H1 (cell line): ENCODE measurements at regions not wholly inside any gene's neighbourhood (a gene's known extent, or its start where the extent isn't known, plus 50 kb on each side); places are given as distances from the start of the nearest gene placed in this dataset.
A peak's percentile ranks its signal among the peaks of the same experiment; 100 is the strongest.

Experiments used
- CTCF ChIA-PET: fragments of 300-600 bp; sonication (Branson Sonifier 250); formaldehyde crosslinking; loops from one replicate; lab custom pipeline; 2021; ENCODE audit not compliant: partially characterized antibody; lab: Charles Lee
- POLR2A ChIA-PET: fragments of 300-600 bp; sonication (Branson Sonifier 250); formaldehyde crosslinking; loops from one replicate; lab custom pipeline; 2021; ENCODE audit warnings: inconsistent platforms; ENCODE audit not compliant: partially characterized antibody; lab: Charles Lee
- DNase-seq, 2 experiments: peaks; one replicate each; pipeline versions ENCODE4 v3.0.0 to v3.0.0-alpha.2; 2010 to 2022; ENCODE audit warnings: low spot score in 2 of 2, low read depth in 1 of 2, mixed read lengths in 1 of 2
- FAIRE-seq: peaks from 2 replicates; lab custom pipeline; 2011; peaks lifted over from hg19 to GRCh38; lab: Jason Lieb, UNC
- H2AFZ ChIP-seq: 2 replicates; pipeline ENCODE4 v1.8.1; 2012; ENCODE audit warnings: low read length, inconsistent platforms
- H2AK5ac ChIP-seq: 2 replicates; pipeline ENCODE4 v1.6.1; 2013; ENCODE audit warnings: low read depth, low read length
- H2BK120ac ChIP-seq: replicated peaks from 2 replicates; pipeline ENCODE3; 2013; ENCODE audit warnings: low read depth, low read length, inconsistent platforms
- H2BK12ac ChIP-seq: 2 replicates; pipeline ENCODE4 v1.6.1; 2013; ENCODE audit warnings: low read depth, low read length
- H2BK15ac ChIP-seq: 2 replicates; pipeline ENCODE4 v1.6.1; 2013; ENCODE audit warnings: low read length
- H2BK20ac ChIP-seq: 2 replicates; pipeline ENCODE4 v1.6.1; 2013; ENCODE audit warnings: low read length
- H2BK5ac ChIP-seq: 2 replicates; pipeline ENCODE4 v1.6.1; 2013; ENCODE audit warnings: low read depth, low read length
- H3K14ac ChIP-seq: 2 replicates; pipeline ENCODE4 v1.6.1; 2013; ENCODE audit warnings: inconsistent platforms; ENCODE audit not compliant: insufficient read length
- H3K18ac ChIP-seq: 2 replicates; pipeline ENCODE4 v1.6.1; 2013; ENCODE audit warnings: low read length; ENCODE audit errors: extremely low read depth
- H3K23ac ChIP-seq: 2 replicates; pipeline ENCODE4 v1.6.1; 2013; ENCODE audit warnings: inconsistent platforms; ENCODE audit not compliant: insufficient read length
- H3K23me2 ChIP-seq: 2 replicates; pipeline ENCODE4 v1.6.1; 2013; ENCODE audit warnings: low read depth, low read length
- H3K27ac ChIP-seq: 2 replicates; pipeline ENCODE4 v1.6.1; 2011; ENCODE audit warnings: low read depth, low read length, inconsistent platforms
- H3K27me3 ChIP-seq, 4 experiments: replicated peaks in 1 of 4; 1 replicate in 1 of 4; 2 replicates in 3 of 4; pipeline versions ENCODE4 v1.6.1 to v1.8.1; 2011 to 2013; ENCODE audit warnings: low read length in 3 of 4, mild to moderate bottlenecking in 3 of 4, inconsistent platforms in 2 of 4, mixed read lengths in 2 of 4, moderate library complexity in 1 of 4; ENCODE audit not compliant: control insufficient read depth in 3 of 4, insufficient read depth in 3 of 4; ENCODE audit errors: extremely low read depth in 1 of 4
- H3K36me3 ChIP-seq, 4 experiments: 2 replicates each; pipeline versions ENCODE4 v1.6.1 to v1.8.1; 2011 to 2013; ENCODE audit warnings: mild to moderate bottlenecking in 4 of 4, low read length in 3 of 4, moderate library complexity in 2 of 4, control low read depth in 1 of 4, inconsistent platforms in 1 of 4; ENCODE audit not compliant: insufficient read depth in 4 of 4, control insufficient read depth in 2 of 4
- H3K4ac ChIP-seq: replicated peaks from 2 replicates; pipeline ENCODE3; 2013; ENCODE audit warnings: low read length, low read depth, mixed read lengths, inconsistent platforms; ENCODE audit not compliant: insufficient read length
- H3K4me1 ChIP-seq, 4 experiments: replicated peaks in 1 of 4; 1 replicate in 1 of 4; 2 replicates in 3 of 4; pipeline versions ENCODE4 v1.6.1 to v1.8.1; 2011 to 2013; ENCODE audit warnings: low read length in 3 of 4, inconsistent platforms in 2 of 4, mixed read lengths in 1 of 4; ENCODE audit not compliant: insufficient read depth in 4 of 4, control insufficient read depth in 3 of 4
- H3K4me2 ChIP-seq, 2 experiments: 2 replicates each; pipeline versions ENCODE4 v1.6.1 to v1.8.1; 2011 to 2013; ENCODE audit warnings: low read depth in 2 of 2, low read length in 2 of 2, control low read depth in 1 of 2, inconsistent platforms in 1 of 2, mild to moderate bottlenecking in 1 of 2; ENCODE audit not compliant: insufficient read depth in 1 of 2
- H3K4me3 ChIP-seq, 4 experiments: fragments of 200-600, 300-600 bp in 1 of 4; sonication (generic), shearing (Covaris generic), sonication (Bioruptor Twin) in 1 of 4; 2 replicates each; pipeline versions ENCODE4 v1.5.1 to v1.8.1; 2011 to 2016; ENCODE audit warnings: low read length in 4 of 4, low read depth in 3 of 4, control low read depth in 2 of 4, inconsistent platforms in 2 of 4, mild to moderate bottlenecking in 2 of 4, mixed read lengths in 1 of 4, moderate library complexity in 1 of 4; ENCODE audit not compliant: insufficient read depth in 2 of 4; ENCODE audit errors: extremely low read depth in 1 of 4
- H3K56ac ChIP-seq: replicated peaks from 2 replicates; pipeline ENCODE3; 2013; ENCODE audit warnings: low read depth, mild to moderate bottlenecking, mixed read lengths, low read length, inconsistent platforms; ENCODE audit not compliant: insufficient read length
- H3K79me1 ChIP-seq: 2 replicates; pipeline ENCODE4 v1.6.1; 2013; ENCODE audit warnings: low read depth, low read length, control low read depth
- H3K79me2 ChIP-seq, 2 experiments: 2 replicates each; pipeline versions ENCODE4 v1.6.1 to v1.8.1; 2012 to 2013; ENCODE audit warnings: low read length in 2 of 2, mild to moderate bottlenecking in 2 of 2, inconsistent platforms in 1 of 2; ENCODE audit not compliant: insufficient read depth in 2 of 2, control insufficient read depth in 1 of 2
- H3K9ac ChIP-seq, 4 experiments: replicated peaks in 1 of 4; 1 replicate in 1 of 4; 2 replicates in 3 of 4; pipeline versions ENCODE4 v1.6.1 to v1.8.1; 2011 to 2013; ENCODE audit warnings: low read depth in 3 of 4, low read length in 3 of 4, control low read depth in 2 of 4, mild to moderate bottlenecking in 2 of 4, moderate library complexity in 2 of 4, inconsistent platforms in 1 of 4; ENCODE audit errors: extremely low read depth in 1 of 4
- H3K9me3 ChIP-seq, 2 experiments: 2 replicates each; pipeline versions ENCODE4 v1.6.1 to v1.8.1; 2012 to 2013; ENCODE audit warnings: mild to moderate bottlenecking in 2 of 2, moderate library complexity in 2 of 2, control low read depth in 1 of 2, inconsistent platforms in 1 of 2, low read depth in 1 of 2, low read length in 1 of 2, mixed read lengths in 1 of 2; ENCODE audit not compliant: insufficient read depth in 2 of 2
- H4K20me1 ChIP-seq, 2 experiments: replicated peaks in 1 of 2; 2 replicates each; pipeline versions ENCODE3 to v1.8.1; 2011 to 2013; ENCODE audit warnings: inconsistent platforms in 2 of 2, low read length in 2 of 2, mild to moderate bottlenecking in 1 of 2; ENCODE audit not compliant: insufficient read depth in 2 of 2, control insufficient read depth in 1 of 2
- H4K5ac ChIP-seq: 2 replicates; pipeline ENCODE4 v1.6.1; 2013; ENCODE audit warnings: low read length, low read depth, mixed read lengths, inconsistent platforms; ENCODE audit not compliant: insufficient read length
- H4K8ac ChIP-seq: 2 replicates; pipeline ENCODE4 v1.8.0; 2013; ENCODE audit warnings: mild to moderate bottlenecking, moderate library complexity, low read length, inconsistent platforms; ENCODE audit not compliant: insufficient read depth; ENCODE audit errors: extremely low read depth
- H4K91ac ChIP-seq: replicated peaks from 2 replicates; pipeline ENCODE3; 2013; ENCODE audit warnings: low read length, mixed read lengths, inconsistent platforms; ENCODE audit not compliant: insufficient read length
- ASH2L ChIP-seq: fragments of 200-600, 300-600 bp; sonication (generic); IDR thresholded peaks from one replicate; pipeline ENCODE4 v1.7.1; 2017; ENCODE audit warnings: low read length
- CBX5 ChIP-seq: fragments of 300-800, 300-1000 bp; sonication (generic); IDR thresholded peaks from 2 replicates; pipeline ENCODE4 v1.7.1; 2016; ENCODE audit warnings: antibody characterized with exemption, low read length, low read depth
- CBX8 ChIP-seq: fragments of 300-800, 300-1000 bp; sonication (generic); IDR thresholded peaks from 2 replicates; pipeline ENCODE4 v1.7.1; 2016; ENCODE audit warnings: low read depth, low read length, borderline replicate concordance
- HDAC6 ChIP-seq: IDR thresholded peaks from one replicate; pipeline ENCODE4 v1.7.1; 2012; ENCODE audit warnings: low read depth, mild to moderate bottlenecking, inconsistent platforms, low read length, moderate library complexity
- JUND ChIP-seq: IDR thresholded peaks from 2 replicates; pipeline ENCODE4 v1.6.1; 2011; ENCODE audit warnings: mild to moderate bottlenecking, improper control_type of control experiment, low read length
- NRF1 ChIP-seq: IDR thresholded peaks from 2 replicates; pipeline ENCODE4 v1.6.1; 2011; ENCODE audit warnings: mild to moderate bottlenecking, low read depth, low read length, improper control_type of control experiment
- SRF ChIP-seq: IDR thresholded peaks from 2 replicates; pipeline ENCODE4 v1.6.1; 2011; ENCODE audit warnings: mild to moderate bottlenecking, low read depth, low read length, moderate library complexity
- SUZ12 ChIP-seq: fragments of 200-600 bp; sonication (generic); IDR thresholded peaks from 2 replicates; pipeline ENCODE4 v1.6.1; 2012; ENCODE audit warnings: mild to moderate bottlenecking, inconsistent platforms, low read length, moderate library complexity, mixed read lengths
- TAF1 ChIP-seq: IDR thresholded peaks from 2 replicates; pipeline ENCODE4 v1.6.1; 2011; ENCODE audit warnings: mild to moderate bottlenecking, low read depth, low read length
- WGBS, 2 experiments: shearing (Covaris generic) in 1 of 2; methylation state at CpG; one replicate each; pipeline versions ENCODE4 v1.1.6 to v1.1.7; 2013 to 2015; ENCODE audit warnings: low lambda C conversion rate in 2 of 2, mixed read lengths in 2 of 2, inconsistent platforms in 1 of 2, low coverage in 1 of 2, missing lambda C conversion rate in 1 of 2; ENCODE audit not compliant: insufficient replicate concordance in 2 of 2, insufficient coverage in 1 of 2, insufficient read length in 1 of 2; ENCODE audit errors: extremely low coverage in 1 of 2, missing lambda C conversion rate in 1 of 2; 5-methylcytosine and 5-hydroxymethylcytosine counted together
- TF ChIP-seq, protein P1 (sequence below): IDR thresholded peaks from 2 replicates; pipeline ENCODE4 v1.6.1; 2012; ENCODE audit warnings: inconsistent platforms

DNA sequence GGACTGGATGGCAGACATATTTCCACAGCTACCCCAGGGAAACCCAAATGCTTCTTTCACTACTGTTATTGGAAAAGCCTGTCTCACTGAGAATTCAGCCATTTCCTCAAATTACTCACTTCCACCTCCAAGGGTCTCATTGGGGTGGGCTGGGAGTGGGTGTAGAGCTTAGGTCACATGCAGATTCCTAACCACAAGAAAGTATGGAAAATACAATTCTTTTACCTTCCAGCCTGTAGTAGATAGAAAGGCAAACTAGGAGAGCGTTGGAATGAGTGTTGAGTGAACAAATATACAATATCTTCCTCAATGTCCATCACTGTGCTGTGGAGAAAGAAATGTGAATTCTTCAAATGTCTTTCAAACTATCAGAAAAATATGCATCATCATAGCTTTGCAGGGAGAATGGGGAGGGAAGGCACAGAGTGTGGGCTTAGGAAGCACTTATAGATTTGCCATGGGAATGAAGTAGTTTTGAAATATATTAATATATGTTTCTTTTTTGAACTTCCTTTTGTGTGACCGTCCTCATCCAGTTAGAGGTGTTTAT is 245.3 kb upstream of the JADE1 start:
- Histone ChIP-seq H3K79me2 (no peaks in the 10 kb centered on the region), H2BK20ac (no peak overlapping the region), H3K27ac (no peak overlapping the region), H3K4me1 (peaks cover 0 to 4% (median 2%) of the 10 kb centered on the region in 4 experiments; a peak in 3 of 7 replicates), H4K20me1 (no peaks in the 10 kb centered on the region), H3K4me3 (no peak overlapping the region), H3K4ac (no peak overlapping the region), H2BK12ac (no peak overlapping the region), H3K27me3 (no peaks in the 10 kb centered on the region), H3K18ac (no peak overlapping the region), H4K91ac (peak overlapping the region; percentile 20), H4K8ac (no peak overlapping the region), H4K5ac (no peak overlapping the region), H2AK5ac (no peak overlapping the region), H3K14ac (no peak overlapping the region), H3K36me3 (no peaks in the 10 kb centered on the region), H2AFZ (no peak overlapping the region), H3K4me2 (no peak overlapping the region), H2BK120ac (no peak overlapping the region), H3K79me1 (no peaks in the 10 kb centered on the region; the same call in 1 of the 2 replicates), H3K23ac (no peak overlapping the region), H2BK15ac (no peak overlapping the region), H2BK5ac (no peak overlapping the region), H3K9me3 (no peaks in the 10 kb centered on the region), H3K9ac (no peak overlapping the region), H3K56ac (no peak overlapping the region), H3K23me2 (no peaks in the 10 kb centered on the region; the same call in 1 of the 2 replicates)
- DNase-seq (no peak), FAIRE-seq (no peak)
- 89% methylated on average over 2 of the region's 2 CpGs; no CpG with 5 or more reads in 1 of the 2 experiments for WGBS, 2 experiments
- ChIA-PET POLR2A (no interaction called here), CTCF (interaction anchor here (0.6 to 2.9 kb wide), 5 partner anchors 11 to 678 kb away, joined by 3 to 27 read pairs (median 3); no protein-coding TSS in a partner anchor)
- no peak for TF ChIP-seq CBX5
- TF ChIP-seq, protein P1, sequence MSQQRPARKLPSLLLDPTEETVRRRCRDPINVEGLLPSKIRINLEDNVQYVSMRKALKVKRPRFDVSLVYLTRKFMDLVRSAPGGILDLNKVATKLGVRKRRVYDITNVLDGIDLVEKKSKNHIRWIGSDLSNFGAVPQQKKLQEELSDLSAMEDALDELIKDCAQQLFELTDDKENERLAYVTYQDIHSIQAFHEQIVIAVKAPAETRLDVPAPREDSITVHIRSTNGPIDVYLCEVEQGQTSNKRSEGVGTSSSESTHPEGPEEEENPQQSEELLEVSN, result no peak
- no peak for TF ChIP-seq TAF1
- TF ChIP-seq HDAC6, result no peak
- TF ChIP-seq JUND, result no peak
- no peak for TF ChIP-seq CBX8
- no peak for TF ChIP-seq SRF
- no peak for TF ChIP-seq ASH2L
- no peak for TF ChIP-seq NRF1
- TF ChIP-seq SUZ12, result no peak
